ENCODE measurements at regions not wholly inside any gene's neighbourhood (a gene's known extent, or its start where the extent isn't known, plus 50 kb on each side); places are given as distances from the start of the nearest gene placed in this dataset.

DNA sequence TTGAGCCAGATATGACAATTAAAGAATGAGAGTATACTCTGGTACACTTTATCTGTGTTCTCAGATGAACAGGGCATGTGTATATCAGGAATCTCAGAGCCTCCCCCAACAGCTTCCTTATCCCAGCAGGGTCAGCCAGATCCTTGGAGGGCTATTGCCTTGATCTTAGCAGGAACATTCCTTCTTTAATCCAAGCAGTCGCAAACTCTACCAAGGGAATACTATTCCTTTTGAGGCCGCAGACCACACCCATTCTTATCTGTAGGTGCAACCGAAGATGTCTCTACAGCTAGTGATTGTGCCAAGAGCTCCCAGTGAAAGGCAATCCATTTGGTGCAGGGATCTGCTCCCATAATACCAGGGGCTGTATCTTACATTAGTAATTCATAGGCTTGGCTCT, 118.3 kb upstream of the DOK6 start:
- TF ChIP-seq CTCF (IDR thresholded peaks at IDR 0.05; ENCODE audit: poor library complexity, severe bottlenecking) (no peak), POLR2AphosphoS5 (IDR thresholded peaks at IDR 0.05) (no peak), EP300 (conservative IDR thresholded peaks at IDR 0.05; ENCODE audit: poor library complexity, severe bottlenecking) (no peak), EZH2 (IDR thresholded peaks at IDR 0.05; ENCODE audit: borderline replicate concordance, insufficient read depth, low read length, poor library complexity, severe bottlenecking) (no peak), REST (IDR thresholded peaks at IDR 0.05; ENCODE audit: borderline replicate concordance) (no peak), TAF1 (IDR thresholded peaks at IDR 0.05; ENCODE audit: low read depth) (no peak), MXI1 (conservative IDR thresholded peaks at IDR 0.05; ENCODE audit: poor library complexity, severe bottlenecking) (no peak), RAD21 (conservative IDR thresholded peaks at IDR 0.05) (no peak), SMC3 (conservative IDR thresholded peaks at IDR 0.05; ENCODE audit: poor library complexity) (no peak)

Measured in neural cell (in vitro differentiated cells).